Stimulated activated CD8-positive, alpha-beta memory T cell treated with anti-CD3 and anti-CD28 coated beads, Interleukin-7, amount 100 ng/mL, for 4 hours (primary cell): ENCODE measurements at regions not wholly inside any gene's neighbourhood (a gene's known extent, or its start where the extent isn't known, plus 50 kb on each side); places are given as distances from the start of the nearest gene placed in this dataset.
"Not testable (repeated sequence)": the region's sequence is repeated elsewhere in the genome, so short reads cannot be mapped to it uniquely, and the experiment has no call there.

Source experiments
- DNase-seq, 2 donors: peaks; one replicate each; pipeline ENCODE4 v3.0.0-alpha.2; 2020; ENCODE audit warnings: low read depth in 2 of 2

DNA sequence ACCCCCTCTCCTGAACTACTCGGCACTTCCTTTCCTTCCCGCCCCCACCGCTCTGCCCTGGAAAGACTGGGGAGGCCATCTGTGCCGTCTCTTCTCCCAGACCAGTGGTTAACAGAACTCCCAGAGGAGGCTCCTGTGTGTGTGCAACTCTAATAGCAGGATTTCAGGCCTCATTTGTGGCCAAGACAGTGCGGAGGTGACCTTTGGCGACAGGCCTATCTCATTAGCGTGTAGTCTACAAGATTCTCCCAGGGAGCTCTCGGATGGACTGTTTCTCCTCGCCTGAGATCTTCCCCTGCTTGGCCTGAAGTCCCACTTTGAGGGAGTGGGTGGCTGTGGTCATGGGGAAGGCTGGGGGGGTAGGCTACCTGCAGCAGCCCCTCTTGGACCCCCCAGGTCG is 325.2 kb downstream of the BCL2L11 start:
- not testable (repeated sequence) for DNase-seq

- DNase-seq = not testable (repeated sequence)
Measured at GRCh38 chr2:111447482-111447881, 326.8 kb downstream of the BCL2L11 start.

GRCh38 chr2:111448796-111449195 is 328.1 kb downstream of the BCL2L11 start:
- DNase-seq = not testable (repeated sequence)

GRCh38 chr2:111450526-111450925 is 329.8 kb downstream of the BCL2L11 start:
- DNase-seq = not testable (repeated sequence)

DNA sequence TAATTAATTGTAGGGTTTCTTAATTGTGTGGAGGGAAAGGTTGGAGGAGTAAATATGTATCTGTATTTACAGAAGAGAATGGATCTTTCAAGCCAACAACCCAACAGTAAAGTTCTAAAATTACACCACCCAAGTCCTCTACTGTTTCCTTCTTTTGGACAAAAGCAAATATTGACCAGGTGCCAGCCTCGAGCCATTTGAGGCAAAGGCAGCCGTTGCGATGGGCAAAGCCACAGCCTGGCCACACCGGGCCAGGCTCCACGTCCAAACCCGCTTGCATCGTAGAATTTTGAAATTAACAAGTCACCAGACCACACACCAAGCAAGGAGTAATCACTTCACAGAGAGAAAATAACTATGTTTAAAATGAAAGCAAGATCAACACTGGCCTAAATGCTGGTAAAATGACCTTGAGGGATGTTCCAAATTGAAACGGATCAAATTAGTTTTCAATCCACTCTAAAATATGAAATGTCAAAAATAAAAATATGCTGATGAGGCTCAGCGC is 331.0 kb downstream of the BCL2L11 start:
- DNase-seq = not testable (repeated sequence)

GRCh38 chr2:111452208-111452607 is 331.5 kb downstream of the BCL2L11 start:
- DNase-seq = not testable (repeated sequence)

GRCh38 chr2:111453308-111453707 is 332.6 kb downstream of the BCL2L11 start:
- not testable (repeated sequence) for DNase-seq

GRCh38 chr2:111453816-111454215 is 333.1 kb downstream of the BCL2L11 start:
- DNase-seq = not testable (repeated sequence)

GRCh38 chr2:111454404-111454803 is 333.7 kb downstream of the BCL2L11 start:
- not testable (repeated sequence) for DNase-seq

- DNase-seq = not testable (repeated sequence)
Measured at GRCh38 chr2:111455016-111456015, 334.6 kb downstream of the BCL2L11 start.

DNA sequence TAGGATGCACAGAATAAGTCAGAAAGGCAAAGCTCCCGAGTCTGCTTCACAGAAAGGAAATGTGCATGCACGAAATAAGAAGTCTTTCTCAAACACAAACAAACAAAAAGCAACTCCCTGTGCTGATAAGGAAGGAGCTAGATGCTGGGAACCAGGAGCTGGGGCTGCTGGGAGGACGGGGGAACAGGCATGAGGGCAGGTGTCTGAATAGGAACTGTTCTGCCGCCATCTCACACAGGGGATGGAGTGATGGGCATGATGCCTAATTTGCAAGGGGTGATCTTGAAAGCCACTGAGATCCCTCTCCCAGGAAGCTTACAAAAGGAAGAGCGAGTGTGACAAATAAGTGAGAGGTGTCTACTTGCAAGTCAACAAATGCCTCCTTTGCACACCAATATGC is 336.5 kb downstream of the BCL2L11 start:
- not testable (repeated sequence) for DNase-seq

GRCh38 chr2:111460901-111461300 is 340.2 kb downstream of the BCL2L11 start:
- DNase-seq = not testable (repeated sequence)

DNA sequence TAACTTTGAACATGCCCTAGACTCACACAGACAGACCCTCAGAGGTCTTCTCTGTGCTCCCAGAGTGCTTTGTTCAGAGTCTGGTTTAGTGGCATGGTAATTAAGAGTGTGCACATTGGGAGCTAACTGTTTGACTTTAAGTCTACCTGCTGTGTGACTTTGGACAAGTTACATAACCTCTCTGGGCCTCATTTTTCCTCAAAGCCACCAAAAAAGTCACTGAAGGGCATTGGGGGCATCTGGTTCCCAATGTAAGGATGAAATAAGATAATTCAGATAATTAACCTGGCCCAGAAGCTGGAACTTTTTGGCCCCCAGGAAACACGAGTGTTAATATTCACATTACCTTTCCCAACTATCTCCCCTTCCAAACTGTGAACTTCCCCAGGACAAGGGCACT is 341.1 kb downstream of the BCL2L11 start:
- DNase-seq = not testable (repeated sequence)

DNA sequence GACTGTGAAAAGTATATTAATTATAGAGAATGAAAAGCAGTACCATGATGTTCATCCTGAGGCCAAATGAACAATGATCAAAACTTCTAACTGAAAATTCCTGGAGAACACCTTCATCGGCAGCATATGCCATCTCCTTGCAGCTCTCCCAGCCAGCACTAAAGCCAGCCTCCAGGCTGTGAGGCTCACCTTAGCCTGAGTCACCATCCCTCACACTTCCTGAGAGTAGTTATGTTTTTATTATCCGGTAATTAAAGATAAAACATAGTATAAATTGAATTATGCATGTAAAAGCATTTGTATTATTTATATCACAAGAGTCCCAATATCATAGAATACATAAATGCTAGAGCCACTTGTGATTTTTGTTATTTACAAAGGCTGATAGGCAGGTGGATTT is 341.9 kb downstream of the BCL2L11 start:
- DNase-seq = not testable (repeated sequence)

GRCh38 chr2:111463238-111463848 is 342.6 kb downstream of the BCL2L11 start:
- not testable (repeated sequence) for DNase-seq

DNA sequence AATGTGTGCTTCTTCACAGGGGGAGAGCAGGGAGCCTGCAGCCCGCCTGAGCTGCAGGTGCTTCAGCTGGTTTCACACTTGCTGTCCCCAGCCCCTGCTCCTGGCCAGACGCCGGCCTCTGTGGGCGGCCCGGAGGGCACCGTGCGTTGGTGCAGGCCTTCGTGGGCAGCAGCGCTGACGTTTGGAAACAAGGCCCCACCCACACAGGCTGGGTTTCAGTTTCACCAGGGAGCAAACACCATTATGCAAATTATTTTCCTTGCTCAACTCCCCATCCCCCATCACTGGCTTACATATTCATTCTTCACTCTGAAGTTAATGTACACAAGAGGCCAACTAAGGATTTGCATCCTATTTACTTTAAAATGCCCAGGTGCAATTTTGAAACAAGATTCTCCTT is 343.2 kb downstream of the BCL2L11 start:
- not testable (repeated sequence) for DNase-seq

DNA sequence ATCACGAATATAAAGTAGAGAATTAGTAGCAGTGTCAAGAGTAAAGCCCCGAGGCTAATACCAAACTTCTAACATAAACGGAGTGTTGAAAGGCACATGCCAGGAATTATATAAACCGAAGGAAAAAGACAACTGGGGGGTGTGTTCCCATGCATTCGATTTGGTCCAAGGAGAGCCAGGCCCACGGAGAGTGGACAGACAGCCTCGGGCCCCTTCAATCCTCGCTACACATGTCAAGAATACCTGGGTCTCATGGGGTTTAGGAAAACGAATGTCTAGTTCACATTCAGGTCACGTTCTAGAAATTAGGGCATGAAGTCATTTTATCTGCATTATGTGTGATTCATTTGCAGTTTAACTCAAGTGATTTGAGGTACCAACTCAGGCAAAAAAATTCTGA is 343.7 kb downstream of the BCL2L11 start:
- DNase-seq = not testable (repeated sequence)

DNA sequence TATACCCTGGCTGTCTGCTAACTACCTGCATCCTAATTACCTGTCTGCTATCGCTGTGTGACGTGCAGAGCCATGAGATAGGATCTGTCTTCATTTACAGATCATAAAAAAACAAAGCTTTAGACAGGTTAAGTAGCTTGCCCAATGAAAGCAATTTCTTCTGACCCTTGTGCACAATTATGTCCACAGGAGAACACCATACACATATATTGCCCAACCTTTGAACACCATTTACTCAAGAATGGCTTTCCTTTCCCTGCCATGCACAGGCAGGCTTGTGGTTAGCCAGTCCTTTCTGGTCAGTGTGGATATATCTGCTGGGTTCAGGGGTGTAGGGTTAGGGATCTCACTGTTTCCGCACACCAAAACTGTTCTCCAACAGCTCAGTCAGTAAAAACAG is 344.8 kb downstream of the BCL2L11 start:
- not testable (repeated sequence) for DNase-seq

DNA sequence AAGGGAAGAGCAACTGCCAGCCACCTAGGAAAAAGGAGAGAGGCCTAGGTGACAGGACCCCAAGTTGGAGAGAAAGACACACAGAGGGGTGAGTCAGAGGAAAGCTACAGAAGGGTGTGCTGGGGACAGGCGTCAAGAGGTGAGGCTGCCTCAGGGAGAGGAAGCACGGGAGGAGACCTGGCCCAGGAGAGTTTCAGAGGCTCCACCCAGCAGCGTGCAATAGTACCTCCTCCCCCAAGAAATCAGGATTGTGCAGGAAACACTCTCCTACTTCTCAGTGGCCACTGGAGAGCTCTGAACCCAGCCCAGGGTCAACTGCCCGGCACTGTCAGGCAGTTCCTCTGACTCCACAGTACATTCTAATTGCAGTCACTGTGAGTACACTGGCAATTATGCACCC is 346.0 kb downstream of the BCL2L11 start:
- DNase-seq = not testable (repeated sequence)

- not testable (repeated sequence) for DNase-seq
Measured at GRCh38 chr2:111470924-111471323, 350.2 kb downstream of the BCL2L11 start.

DNA sequence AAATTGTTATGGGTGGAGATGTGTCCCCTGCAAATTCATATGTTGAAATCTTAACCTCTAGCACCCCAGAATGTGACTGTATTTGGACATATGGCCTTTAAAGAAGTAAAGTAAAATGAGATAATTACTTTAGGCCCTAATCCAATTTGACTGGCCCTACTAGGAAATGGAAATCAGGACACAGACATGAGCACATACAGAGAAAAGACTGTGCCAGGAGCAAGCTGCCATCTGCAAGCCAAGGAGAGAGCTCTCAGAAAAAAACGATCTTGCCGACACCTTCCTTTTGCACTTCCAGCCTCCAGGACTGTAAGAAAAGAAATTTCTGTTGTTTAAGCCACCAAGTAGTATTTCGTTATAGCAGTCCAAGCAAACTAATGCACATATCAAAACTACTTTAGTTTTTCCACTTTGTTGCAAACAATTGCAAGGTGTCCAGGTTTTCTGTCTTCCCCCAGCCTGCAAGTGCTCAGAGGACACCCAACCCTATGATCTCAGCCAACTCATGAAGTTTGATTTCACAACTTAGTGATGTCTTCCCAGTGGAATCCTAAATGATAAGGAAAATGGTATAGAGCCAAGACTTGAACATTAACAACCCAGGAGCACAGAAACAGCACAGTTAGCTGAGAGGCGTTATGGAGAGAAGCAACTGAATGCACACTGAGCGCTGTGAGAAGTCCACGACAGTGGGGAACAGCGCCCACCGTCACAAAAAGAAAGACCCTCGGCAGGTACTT is 351.2 kb downstream of the BCL2L11 start:
- not testable (repeated sequence) for DNase-seq
